ENCODE measurements at regions not wholly inside any gene's neighbourhood (a gene's known extent, or its start where the extent isn't known, plus 50 kb on each side); places are given as distances from the start of the nearest gene placed in this dataset.

GRCh38 chr6:44715188-44715587 lies 327.7 kb downstream of the CDC5L start:
- no peak for DNase-seq (ENCODE audit: low read depth in 2 of 2)

GRCh38 chr6:44715925-44716324 lies 328.4 kb downstream of the CDC5L start:
- DNase-seq (ENCODE audit: low read depth in 2 of 2), result no peak

GRCh38 chr6:44717431-44717830 lies 329.9 kb downstream of the CDC5L start:
- DNase-seq (ENCODE audit: low read depth in 2 of 2), result no peak

- no peak for DNase-seq (ENCODE audit: low read depth in 2 of 2)
Observed at GRCh38 chr6:44721954-44722578, 334.6 kb downstream of the CDC5L start.

GRCh38 chr6:44722736-44723135 lies 335.2 kb downstream of the CDC5L start:
- DNase-seq (ENCODE audit: low read depth in 2 of 2), result no peak

GRCh38 chr6:44723439-44724197 lies 336.1 kb downstream of the CDC5L start:
- DNase-seq (ENCODE audit: low read depth in 2 of 2), result no peak

GRCh38 chr6:44725070-44725469 lies 337.6 kb downstream of the CDC5L start:
- DNase-seq (ENCODE audit: low read depth in 2 of 2), result no peak

- DNase-seq (ENCODE audit: low read depth in 2 of 2), result no peak
Observed at GRCh38 chr6:44727651-44728630, 340.4 kb downstream of the CDC5L start.

GRCh38 chr6:44730771-44731391 lies 343.4 kb downstream of the CDC5L start:
- no peak for DNase-seq (ENCODE audit: low read depth in 2 of 2)

GRCh38 chr6:44731485-44732095 lies 344.1 kb downstream of the CDC5L start:
- DNase-seq (ENCODE audit: low read depth in 2 of 2), result no peak

GRCh38 chr6:44732243-44732642 lies 344.7 kb downstream of the CDC5L start:
- DNase-seq (ENCODE audit: low read depth in 2 of 2), result no peak

GRCh38 chr6:44733126-44733525 lies 345.6 kb downstream of the CDC5L start:
- DNase-seq (ENCODE audit: low read depth in 2 of 2), result no peak

GRCh38 chr6:44733868-44734267 lies 346.4 kb downstream of the CDC5L start:
- DNase-seq (ENCODE audit: low read depth in 2 of 2), result no peak

- no peak for DNase-seq (ENCODE audit: low read depth in 2 of 2)
Observed at GRCh38 chr6:44734886-44735629, 347.6 kb downstream of the CDC5L start.

- peak; percentile 37 to 38 for DNase-seq (ENCODE audit: low read depth in 2 of 2)
Observed at GRCh38 chr6:44735630-44735963, 348.1 kb downstream of the CDC5L start.

- DNase-seq (ENCODE audit: low read depth in 2 of 2), result no peak
Observed at GRCh38 chr6:44737341-44737740, 349.8 kb downstream of the CDC5L start.

GRCh38 chr6:44737829-44738528 lies 350.5 kb downstream of the CDC5L start:
- DNase-seq (ENCODE audit: low read depth in 2 of 2), result no peak

GRCh38 chr6:44738601-44739146 lies 351.2 kb downstream of the CDC5L start:
- DNase-seq (ENCODE audit: low read depth in 2 of 2), result peak; percentile 44 to 45

GRCh38 chr6:44739181-44739580 lies 351.7 kb downstream of the CDC5L start:
- DNase-seq (ENCODE audit: low read depth in 2 of 2), result peak; percentile 18 to 24
